NB4 (cell line): ENCODE measurements at regions not wholly inside any gene's neighbourhood (a gene's known extent, or its start where the extent isn't known, plus 50 kb on each side); places are given as distances from the start of the nearest gene placed in this dataset.
"Not testable (repeated sequence)": the region's sequence is repeated elsewhere in the genome, so short reads cannot be mapped to it uniquely, and the experiment has no call there.

Experiments
- CTCF ChIP-seq: IDR thresholded peaks from one replicate; pipeline ENCODE4 v1.5.1; 2012; ENCODE audit warnings: low read depth, low read length
- MAX ChIP-seq: IDR thresholded peaks from 2 replicates; pipeline ENCODE4 v1.6.1; 2011; ENCODE audit warnings: low read depth, low read length
- MYC ChIP-seq: IDR thresholded peaks from 2 replicates; pipeline ENCODE4 v1.6.1; 2011; ENCODE audit warnings: low read depth, low read length
- POLR2A ChIP-seq: IDR thresholded peaks from 2 replicates; pipeline ENCODE4 v1.6.1; 2011; ENCODE audit warnings: mild to moderate bottlenecking; ENCODE audit not compliant: insufficient read length; ENCODE audit errors: extremely low read depth

DNA sequence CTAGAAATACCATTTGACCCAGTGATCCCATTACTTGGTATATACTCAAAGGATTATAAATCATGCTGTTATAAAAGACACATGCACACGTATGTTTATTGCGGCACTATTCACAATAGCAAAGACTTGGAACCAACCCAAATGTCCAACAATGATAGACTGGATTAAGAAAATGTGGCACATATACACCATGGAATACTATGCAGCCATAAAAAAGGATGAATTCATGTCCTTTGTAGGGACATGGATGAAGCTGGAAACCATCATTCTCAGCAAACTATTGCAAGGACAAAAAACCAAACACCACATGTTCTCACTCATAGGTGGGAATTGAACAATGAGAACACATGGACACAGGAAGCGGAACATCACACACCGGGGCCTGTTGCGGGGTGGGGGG lies 131.5 kb downstream of the ZFAND4 start:
- TF ChIP-seq POLR2A, CTCF, MAX, MYC: not testable (repeated sequence)
